NCI-H82 treated with DMSO at 0.1 percent for 48 hours (cell line): ENCODE measurements at regions not wholly inside any gene's neighbourhood (a gene's known extent, or its start where the extent isn't known, plus 50 kb on each side); places are given as distances from the start of the nearest gene placed in this dataset.

Experiments
- DNase-seq: peaks from one replicate; lab custom pipeline; 2025; ENCODE audit not compliant: unreplicated experiment; lab: John Stamatoyannopoulos, UW

DNA sequence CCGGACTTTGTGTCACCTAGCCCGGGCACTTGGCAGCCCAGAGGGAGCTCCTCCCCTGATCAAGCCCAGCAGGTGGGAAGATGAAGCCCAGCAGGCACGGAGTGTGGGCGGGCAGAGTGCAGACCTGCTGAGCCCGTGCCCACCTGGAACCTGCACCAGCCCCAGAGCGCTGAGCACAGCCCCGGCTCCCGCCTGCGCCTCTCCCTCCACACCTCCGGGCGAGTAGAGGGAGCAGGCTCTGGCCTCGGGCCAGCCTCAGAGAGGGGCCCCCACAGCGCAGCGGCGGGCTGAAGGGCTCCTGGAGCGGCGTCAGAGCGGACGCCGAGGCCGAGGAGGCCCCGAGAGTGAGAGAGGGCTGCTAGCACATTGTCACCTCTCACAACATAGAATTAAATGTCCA lies 257.7 kb downstream of the VGLL3 start:
- no peak for DNase-seq

DNA sequence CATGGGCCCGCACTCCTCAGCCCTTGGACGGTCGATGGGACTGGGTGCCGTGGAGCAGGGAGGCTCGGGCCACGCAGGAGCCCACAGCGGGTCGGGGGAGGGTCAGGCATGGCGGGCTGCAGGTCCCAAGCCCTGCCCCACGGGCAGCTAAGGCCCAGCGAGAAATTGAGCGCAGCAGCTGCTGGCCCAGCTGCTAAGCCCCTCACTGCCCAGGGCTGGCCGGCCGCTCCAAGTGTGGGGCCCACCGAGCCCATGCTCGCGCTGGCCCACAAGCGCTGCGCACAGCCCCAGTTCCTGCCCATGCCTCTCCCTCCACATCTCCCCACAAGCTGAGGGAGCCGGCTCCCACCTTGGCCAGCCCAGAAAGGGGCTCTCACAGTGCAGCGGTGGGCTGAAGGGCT lies 259.4 kb downstream of the VGLL3 start:
- no peak for DNase-seq

DNA sequence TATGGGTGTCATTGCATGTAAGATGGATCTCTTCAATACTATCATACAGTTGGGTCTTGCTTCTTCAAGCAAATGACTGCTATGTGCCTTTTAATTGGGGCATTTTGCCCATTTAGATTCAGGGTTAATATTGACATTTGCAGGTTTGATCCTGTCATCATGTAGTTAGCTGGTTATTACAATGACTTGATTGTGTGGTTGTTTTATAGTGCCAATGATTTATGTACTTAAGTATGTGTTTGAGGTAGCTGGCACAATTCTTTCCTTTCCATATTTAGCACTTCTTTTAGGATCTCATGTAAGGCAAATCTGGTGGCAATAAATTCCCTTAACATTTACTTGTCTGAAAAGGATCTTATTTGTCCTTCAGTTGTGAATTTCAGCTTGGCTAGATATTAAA lies 267.5 kb downstream of the VGLL3 start:
- DNase-seq = no peak

DNA sequence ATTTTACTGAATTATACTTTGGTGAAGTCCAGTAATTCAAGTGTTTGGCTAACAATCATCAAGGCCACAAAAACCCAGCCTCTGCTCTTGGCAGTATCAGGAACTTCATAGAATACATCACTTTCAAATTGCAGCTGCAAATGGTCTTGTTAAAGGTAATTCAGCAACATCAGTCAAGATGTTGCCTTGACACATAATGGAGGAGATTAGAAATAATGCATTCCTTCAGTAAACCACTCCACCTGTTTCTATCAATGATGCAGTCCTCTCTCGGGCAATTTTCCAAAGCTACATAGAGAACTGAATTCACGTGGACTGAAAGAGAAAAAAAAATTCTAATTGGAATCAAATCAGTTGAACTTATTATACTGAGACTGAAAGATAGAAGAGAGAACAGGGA lies 279.3 kb downstream of the VGLL3 start:
- no peak for DNase-seq

DNA sequence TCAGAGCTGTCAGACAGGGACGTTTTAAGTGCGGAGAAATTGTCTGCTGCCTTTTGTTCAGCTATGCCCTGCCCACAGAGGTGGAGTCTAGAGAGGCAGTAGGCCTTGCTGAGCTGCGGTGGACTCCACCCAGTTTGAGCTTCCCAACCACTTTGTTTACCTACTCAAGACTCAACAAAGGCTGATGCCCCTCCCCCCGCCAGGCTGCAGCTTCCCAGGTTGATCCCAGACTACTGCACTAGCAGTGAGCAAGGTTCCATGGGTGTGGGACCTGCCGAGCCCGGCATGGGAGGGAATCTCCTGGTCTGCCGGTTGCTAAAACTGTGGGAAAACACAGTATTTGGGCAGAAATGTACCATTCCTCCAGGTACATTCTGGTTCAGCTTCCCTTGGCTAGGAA lies 282.1 kb downstream of the VGLL3 start:
- no peak for DNase-seq

DNA sequence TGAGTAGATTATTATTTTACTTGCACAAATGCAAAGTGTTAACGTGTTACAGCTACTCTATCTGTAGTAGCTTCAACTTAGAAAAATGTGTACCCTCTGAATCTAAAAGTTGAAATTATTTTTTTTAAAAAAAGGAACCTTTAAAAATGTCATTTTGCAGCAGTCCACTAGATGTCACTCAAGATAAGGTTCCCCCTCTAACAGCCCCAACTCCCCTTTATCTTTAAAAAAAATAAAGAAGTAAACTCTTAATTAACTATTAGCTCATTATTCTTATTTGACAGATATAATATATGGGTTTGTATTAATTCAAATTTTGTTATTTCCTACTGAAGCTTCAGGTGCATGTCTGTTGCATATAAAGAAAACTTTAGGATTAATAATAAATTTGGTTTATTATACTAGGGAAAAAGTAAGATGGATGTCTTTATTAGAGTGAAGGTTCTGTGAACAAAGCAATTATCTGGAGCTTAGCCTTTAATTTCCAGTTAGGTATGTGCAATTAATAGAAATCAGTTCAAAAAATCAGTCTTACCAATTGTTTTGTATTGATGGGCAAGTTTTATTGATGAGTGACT lies 288.5 kb downstream of the VGLL3 start:
- peak; percentile 9 for DNase-seq

DNA sequence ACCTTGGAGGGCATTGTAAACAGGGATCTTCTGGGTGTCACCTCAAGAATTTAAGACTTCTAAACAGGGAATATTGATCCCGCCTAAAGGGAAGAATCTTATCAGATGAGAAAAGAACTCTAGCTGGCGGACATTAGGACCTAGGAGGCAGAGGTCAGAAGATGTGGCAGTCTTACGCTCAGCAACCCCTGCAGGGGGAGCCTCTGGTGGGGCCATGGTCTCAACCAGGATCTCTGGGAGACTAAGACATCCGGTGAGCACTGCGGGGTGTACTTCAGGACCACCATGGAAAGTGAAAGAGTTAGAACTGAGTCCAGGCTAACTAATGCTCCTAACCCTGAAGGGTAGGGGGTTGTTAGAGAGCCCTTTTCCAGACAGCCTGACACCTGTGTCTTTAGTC lies 295.2 kb downstream of the VGLL3 start:
- no peak for DNase-seq

DNA sequence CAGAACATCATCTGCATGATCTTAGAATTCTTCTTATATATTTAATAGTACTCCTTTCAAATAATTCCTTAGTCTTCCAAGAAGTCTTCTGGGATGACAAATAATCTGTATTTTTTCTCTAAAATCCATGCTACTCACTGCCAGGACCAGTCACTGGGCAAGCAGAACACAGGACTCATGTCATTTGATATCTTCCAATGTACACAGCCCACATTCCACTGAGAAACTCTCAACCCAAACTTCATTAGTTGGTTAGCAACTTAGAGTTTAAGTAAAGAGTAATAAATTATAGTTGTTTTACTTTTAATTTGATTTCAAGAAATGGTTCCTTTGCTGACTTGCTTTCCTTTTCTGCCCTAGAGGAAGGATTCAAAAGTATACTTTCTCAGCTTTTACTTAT lies 317.0 kb downstream of the VGLL3 start:
- DNase-seq = no peak

DNA sequence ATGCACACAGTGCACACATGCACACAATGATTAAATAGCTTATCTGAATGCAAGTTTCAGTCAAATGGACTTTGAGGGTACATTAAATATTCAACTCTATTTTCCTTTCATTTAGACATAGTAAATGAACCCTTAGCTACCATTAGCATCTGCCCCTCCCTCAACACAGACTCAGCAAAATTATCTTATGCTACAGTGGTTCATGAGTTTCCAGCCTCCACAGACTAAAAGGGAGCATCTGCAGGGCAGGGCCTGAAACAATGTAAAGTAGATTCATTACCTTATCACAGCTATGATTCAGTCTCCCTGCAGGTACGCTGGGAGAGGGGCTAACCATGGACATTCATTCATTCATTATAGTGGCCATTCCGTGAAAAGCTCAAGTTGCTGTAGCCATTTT lies 329.1 kb downstream of the VGLL3 start:
- no peak for DNase-seq

DNA sequence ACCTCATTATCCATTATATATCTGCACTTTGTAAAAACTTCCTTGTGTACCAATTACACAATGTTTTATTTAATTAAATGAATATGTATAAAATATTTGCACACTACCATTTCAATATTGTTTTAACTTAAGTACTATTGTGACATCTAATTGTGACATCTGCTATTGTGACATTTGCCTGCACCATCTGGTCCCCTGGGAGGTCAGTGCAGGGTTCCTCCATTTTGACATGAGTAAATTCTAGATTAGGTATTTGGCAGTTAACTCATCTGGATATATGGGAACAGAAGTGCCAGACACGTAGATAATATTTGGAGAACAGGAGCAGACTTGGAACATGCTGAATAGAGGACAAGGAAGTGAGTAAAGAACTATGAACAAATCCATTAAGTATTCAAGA lies 332.1 kb downstream of the VGLL3 start:
- DNase-seq = no peak

DNA sequence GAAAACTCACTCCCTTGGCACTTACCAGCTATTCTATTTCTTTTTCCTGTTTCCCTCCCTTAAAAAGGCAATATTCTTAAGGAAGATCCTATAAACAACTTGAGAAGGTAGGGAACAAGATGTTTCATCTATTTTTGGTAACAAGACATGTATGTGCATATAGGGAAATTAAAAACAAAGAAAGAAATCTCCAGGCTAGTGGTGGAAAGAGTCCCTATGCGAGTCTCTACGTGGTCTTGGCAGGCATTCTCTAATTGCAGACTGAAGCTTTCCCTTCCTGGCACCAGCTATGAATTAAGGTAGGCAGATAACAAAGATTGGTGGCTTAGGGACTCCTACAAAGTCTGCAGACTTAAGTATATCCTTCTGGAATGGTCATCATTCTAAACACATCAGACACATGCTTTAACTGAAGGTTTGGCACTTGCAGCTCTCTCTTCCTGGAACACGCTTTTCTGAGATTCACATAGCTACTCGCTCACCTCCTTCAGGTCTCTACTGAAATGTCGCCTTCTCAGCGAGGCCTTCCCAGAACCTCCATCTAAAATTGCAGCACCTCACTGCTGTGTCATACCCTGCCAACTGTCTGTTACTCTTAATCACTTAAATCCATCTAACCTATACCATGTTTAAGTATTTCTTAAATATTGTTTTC lies 336.0 kb downstream of the VGLL3 start:
- no peak for DNase-seq

DNA sequence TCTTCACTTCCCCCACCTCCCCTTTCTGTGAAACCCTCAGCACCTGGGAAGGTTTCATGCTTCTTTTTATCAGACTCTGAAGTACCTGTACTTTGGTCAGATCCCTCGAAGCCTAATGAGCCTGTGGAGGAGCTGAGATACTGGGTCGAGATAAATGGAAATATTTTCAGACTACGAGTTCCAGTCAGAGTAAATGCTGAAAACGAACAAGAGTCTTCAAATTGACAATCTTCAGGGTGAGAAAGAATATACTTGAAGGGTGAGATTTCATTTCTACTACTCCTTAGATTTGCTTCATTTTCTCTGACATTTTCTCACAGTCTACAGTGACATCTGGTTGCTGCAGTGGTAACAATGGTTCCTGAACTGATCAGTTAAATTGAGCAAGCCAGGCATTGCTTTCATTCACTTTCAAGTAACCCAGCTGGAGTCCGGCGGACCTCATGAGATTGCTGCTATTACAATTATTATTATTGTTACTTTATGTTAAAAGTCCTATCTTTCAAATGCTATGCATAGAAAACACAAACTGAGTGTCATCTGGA lies 337.2 kb downstream of the VGLL3 start:
- no peak for DNase-seq

DNA sequence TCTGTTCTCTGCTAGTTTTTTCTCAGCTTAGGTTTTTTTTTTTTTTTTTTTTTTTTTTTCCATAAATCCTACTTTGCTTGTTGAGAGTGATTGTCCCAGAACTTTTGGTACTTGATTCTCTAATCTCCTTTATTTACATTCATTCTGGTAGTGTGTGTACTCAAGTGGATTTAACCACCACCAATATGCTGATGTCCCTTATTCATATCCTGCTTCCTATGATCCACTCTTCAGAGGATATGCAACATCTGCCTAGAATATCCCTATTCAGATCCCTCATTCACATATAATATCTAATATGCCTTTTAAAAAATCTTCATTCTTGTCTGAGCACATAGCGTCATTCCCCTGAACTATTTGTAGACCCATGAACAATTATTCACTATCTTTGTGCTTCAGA lies 342.9 kb downstream of the VGLL3 start:
- no peak for DNase-seq

DNA sequence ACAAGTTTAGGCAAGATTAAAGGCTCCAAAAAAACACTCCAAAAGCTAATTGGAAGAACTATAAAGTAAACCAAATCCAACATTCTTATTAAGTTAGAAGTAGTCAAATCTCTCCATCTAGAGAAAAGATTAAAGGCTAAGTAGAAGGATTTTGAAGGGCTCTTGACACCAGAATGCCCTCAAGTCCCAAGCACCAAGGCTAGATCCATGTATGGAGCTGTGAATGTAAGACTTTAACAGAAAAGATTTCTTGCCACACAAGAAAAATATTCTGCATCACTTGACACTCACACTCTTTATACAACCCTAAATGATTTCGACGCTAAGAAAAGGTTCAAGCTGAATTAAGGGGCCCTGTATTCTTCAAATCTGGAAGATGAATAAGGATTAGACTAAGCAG lies 345.2 kb downstream of the VGLL3 start:
- no peak for DNase-seq

DNA sequence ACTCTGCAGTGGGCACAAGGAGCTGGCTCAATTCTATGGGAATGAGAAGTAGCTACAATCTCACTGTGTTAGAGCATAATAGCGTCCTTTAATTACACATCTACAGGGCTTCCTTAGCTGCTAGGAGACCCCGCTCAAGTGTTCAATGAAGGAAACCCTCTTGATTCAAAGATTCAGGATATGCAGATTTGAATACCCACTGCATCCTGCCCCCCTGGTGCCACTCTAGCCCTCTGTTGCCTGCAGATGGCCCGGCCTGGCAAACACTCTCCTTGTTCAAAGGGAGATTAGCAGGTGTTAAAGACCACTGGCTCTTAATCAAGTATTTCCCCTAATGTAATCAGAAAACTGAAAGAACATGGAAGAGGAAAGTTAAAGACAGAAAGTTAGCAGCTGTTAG lies 356.6 kb downstream of the VGLL3 start:
- no peak for DNase-seq

DNA sequence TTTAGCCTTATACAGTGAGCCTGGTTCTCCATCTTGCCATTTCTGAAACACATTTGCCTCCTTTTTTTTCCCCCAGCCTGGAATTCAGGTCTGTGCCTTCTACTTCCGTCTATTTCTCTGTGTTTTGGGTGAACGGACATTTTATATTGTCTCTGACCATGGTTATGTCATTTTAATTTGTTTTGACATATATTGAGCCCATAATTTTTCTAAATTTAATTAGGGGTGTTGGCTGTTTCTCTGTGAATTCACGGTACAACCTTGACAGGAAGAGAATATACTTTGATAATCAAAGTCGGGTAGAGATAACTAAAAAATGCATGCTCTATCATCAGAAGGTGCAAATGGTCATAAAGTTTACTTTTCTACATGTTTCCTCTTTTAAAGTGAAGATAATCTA lies 361.4 kb downstream of the VGLL3 start:
- DNase-seq = no peak

DNA sequence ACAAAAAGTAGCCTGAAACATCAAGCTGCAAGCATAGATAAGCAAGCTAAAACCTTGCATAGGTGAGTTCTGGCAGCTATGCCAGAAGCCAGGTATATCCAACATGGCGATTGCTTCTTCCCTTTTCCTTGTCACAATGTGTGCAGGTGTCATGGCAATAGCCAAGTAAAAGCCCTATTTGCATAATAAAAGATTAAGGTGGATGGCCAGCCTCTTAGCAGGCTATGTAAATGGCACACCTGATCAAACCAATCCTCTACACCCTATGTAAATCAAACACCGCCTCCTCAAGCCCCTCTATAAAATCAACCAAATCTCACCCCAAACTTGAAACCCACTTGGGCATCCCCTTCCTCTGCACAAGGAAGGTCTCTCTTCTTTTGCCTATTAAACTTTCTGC lies 366.8 kb downstream of the VGLL3 start:
- no peak for DNase-seq

DNA sequence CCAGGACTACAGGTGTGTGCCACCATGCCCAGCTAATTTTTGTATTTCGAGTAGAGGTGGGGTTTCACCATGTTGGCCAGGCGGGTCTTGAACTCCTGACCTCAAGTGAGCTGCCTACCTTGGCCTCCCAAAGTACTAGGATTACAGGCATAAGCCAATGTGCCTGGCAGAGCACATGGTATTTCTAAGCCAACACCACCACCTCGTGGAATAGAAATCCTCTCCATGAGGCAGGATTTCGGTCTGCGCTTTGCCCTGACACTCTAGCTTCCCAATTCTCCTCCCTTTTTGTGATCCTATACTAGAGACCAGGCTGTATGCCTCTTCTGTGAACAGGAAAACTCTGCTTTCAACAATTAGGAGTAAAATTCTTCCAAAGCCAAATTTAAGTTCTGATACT lies 372.2 kb downstream of the VGLL3 start:
- DNase-seq = no peak

DNA sequence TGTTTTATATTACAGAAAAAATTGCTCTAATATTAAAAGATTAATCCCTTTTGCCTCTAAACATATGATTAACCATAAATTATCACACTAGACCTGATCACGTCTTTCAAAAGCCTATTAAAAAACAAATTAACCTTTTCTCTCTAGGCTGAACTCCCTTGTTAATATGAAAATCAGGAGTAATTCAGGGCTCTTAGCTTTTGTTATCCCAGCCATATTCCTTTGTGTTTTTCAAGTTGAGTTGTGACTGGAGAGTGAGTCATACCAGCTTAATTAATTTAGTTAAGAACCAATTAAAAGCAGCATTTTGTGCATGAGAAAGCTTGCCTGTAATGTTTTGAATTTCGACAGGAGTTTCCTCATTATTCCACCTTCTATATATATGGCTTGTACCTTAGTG lies 385.8 kb downstream of the VGLL3 start:
- no peak for DNase-seq

DNA sequence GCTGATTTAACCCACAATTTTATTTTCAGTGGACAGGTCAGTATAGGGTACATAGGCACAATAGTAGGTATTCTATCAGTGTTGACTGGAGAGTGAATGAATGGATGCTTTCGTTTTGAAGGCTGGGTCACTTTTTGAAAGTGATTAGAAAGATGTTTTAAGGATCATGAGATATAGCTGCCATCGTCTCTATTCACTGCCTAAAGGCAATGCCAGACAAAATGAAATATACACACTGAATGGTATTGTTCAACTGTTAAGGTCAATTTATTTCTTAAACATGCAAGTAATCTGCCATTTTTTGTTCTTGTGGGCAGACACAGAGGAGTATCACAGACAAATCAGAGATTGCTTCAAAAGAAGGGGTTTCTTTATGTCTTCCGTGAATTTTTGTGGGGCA lies 395.3 kb downstream of the VGLL3 start:
- no peak for DNase-seq

DNA sequence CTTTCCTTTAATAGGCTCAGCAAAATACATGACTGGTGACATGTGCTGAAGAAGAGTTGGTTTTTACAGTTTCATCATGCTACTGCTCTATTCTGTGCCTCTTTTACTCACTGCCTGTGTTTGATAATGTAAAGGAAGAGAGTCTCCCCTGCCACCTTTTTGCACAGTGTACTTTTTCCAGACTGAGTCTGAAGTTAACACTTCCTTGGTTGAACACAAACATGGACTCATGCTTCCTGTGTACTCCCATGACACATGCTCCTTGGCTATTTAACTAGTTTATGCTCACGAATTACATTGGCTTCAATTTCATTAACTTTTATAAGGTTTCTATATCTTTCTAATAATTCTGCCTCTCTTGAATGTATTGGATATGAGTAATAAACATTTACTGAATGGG lies 396.1 kb downstream of the VGLL3 start:
- no peak for DNase-seq

DNA sequence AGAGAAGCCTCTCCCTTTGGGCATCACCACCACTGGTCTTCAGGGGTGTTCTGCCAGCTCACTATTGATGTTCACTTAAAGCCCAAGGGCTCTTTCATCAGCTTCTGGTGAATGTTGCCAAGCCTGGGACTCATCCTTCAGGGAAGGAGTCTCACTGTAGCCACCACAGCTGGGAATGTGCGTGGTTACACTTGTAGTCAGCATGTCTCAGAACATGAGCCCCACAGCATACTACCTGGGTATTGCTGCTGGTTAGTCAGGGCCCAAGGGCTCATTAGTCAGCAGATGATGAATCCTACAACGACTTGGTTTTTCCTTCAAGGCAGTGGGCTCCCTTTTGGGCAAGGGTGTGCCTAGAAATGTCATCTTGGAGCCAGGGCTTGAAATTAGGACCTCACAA lies 412.9 kb downstream of the VGLL3 start:
- DNase-seq = no peak

DNA sequence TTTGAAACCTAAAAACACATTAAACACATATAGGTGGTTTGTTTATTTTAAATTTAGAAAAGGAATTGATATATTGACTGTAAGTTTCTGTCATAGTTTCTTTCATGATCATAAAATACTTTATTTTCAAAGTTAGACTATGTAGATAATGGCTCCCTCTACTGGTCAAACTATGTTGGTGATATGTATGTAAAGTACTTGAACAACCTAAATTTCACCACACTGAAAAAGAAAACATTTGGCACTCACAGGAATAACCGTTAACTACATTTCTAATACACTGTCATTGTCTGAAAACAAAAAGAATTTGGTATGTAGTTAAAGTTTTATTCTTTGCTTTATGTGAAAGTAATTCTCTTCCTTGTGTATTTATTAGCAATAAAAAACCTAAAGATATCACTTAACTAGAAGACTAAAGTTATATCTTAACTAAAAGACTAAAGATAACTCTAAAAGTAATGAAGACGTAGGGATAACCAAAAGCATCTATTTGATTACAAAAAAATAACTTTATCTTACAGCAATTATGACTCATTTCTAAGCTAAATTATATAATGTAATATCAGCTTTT lies 427.5 kb downstream of the VGLL3 start:
- peak; percentile 32 for DNase-seq
